22Rv1 (cell line): ENCODE measurements at regions not wholly inside any gene's neighbourhood (a gene's known extent, or its start where the extent isn't known, plus 50 kb on each side); places are given as distances from the start of the nearest gene placed in this dataset.

ENCODE experiments used
- CTCF ChIP-seq: fragments of 450-650 bp; IDR thresholded peaks from 2 replicates; pipeline ENCODE4 v1.5.1; 2017; ENCODE audit warnings: mild to moderate bottlenecking
- ZFX ChIP-seq: fragments of 450-650 bp; IDR thresholded peaks from 2 replicates; pipeline ENCODE4 v1.6.1; 2017; ENCODE audit warnings: antibody characterized with exemption, borderline replicate concordance

DNA sequence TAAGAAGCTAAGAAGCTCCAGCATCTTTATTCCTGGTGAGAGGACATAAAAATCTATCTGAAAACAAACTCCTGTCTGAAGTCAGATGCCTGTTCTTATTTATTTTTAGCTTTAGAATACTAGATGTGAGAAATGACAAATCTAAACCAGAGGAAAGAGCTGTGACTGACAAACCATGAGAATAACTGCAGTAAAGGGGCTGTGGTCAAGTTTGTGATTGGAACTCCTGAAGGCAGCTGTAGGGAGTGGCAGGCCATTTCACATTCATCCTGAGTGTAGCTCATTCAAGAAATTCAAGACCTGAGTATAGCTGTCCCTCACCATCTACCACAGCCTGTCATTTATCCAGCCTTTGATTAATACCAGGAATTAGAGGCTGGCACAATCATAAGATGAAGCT, 718.8 kb downstream of the BRINP1 start:
- no peak for TF ChIP-seq CTCF
- TF ChIP-seq ZFX, result no peak
